ENCODE measurements at regions not wholly inside any gene's neighbourhood (a gene's known extent, or its start where the extent isn't known, plus 50 kb on each side); places are given as distances from the start of the nearest gene placed in this dataset.
"Not testable (repeated sequence)": the region's sequence is repeated elsewhere in the genome, so short reads cannot be mapped to it uniquely, and the experiment has no call there.

DNA sequence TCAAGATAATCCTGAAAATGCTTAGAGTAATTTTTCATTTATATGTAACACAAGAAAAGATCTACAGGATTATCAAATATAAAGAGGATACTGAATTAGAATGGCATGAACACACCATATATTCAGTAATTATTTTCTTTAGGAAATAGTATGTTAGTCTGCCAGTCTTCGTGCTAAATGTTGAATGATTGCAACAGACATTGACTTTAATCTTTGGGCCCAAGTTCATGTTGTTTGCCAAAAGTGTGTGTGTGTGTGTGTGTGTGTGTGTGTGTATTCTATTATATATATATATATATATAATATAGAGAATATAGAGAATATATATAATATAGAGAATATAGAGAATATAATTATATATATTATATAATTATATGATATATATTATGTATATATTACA, 186.6 kb downstream of the TMEM47 start:
- no peak overlapping the region for H3K27ac ChIP-seq (ENCODE audit: low read depth, low read length)
- Mint-ChIP-seq H3K4me1 (no peaks in the 10 kb centered on the region), H3K4me3 (no peak overlapping the region), H3K36me3 (ENCODE audit: low read depth) (no peaks in the 10 kb centered on the region), H3K27ac (no peak overlapping the region), H3K9me3 (no peaks in the 10 kb centered on the region), H3K27me3 (ENCODE audit: insufficient read depth) (no peaks in the 10 kb centered on the region)
- no peaks in the 10 kb centered on the region for H3K27me3 ChIP-seq (ENCODE audit: control insufficient read depth, insufficient read depth, low read length, poor library complexity, severe bottlenecking)
- no peak for DNase-seq
- no peaks in the 10 kb centered on the region for H3K36me3 ChIP-seq (ENCODE audit: control insufficient read depth, insufficient read depth, low read length)
- WGBS, 2 experiments (ENCODE audit: insufficient coverage in 1 of 2, insufficient read length in 1 of 2), result no CpG with 5 or more reads among the region's 1 CpG
- TF ChIP-seq, protein P1, sequence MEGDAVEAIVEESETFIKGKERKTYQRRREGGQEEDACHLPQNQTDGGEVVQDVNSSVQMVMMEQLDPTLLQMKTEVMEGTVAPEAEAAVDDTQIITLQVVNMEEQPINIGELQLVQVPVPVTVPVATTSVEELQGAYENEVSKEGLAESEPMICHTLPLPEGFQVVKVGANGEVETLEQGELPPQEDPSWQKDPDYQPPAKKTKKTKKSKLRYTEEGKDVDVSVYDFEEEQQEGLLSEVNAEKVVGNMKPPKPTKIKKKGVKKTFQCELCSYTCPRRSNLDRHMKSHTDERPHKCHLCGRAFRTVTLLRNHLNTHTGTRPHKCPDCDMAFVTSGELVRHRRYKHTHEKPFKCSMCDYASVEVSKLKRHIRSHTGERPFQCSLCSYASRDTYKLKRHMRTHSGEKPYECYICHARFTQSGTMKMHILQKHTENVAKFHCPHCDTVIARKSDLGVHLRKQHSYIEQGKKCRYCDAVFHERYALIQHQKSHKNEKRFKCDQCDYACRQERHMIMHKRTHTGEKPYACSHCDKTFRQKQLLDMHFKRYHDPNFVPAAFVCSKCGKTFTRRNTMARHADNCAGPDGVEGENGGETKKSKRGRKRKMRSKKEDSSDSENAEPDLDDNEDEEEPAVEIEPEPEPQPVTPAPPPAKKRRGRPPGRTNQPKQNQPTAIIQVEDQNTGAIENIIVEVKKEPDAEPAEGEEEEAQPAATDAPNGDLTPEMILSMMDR (conservative IDR thresholded peaks at IDR 0.05), result no peak
- no peak overlapping the region for H3K9ac ChIP-seq (ENCODE audit: extremely low read depth, low read length, poor library complexity, severe bottlenecking)
- H3K4me3 ChIP-seq (ENCODE audit: low read length), result no peak overlapping the region
- no peaks in the 10 kb centered on the region for H3K9me3 ChIP-seq (ENCODE audit: control insufficient read depth, low read length)
- no peaks in the 10 kb centered on the region for H3K4me1 ChIP-seq (ENCODE audit: control insufficient read depth, insufficient read depth, low read length)

DNA sequence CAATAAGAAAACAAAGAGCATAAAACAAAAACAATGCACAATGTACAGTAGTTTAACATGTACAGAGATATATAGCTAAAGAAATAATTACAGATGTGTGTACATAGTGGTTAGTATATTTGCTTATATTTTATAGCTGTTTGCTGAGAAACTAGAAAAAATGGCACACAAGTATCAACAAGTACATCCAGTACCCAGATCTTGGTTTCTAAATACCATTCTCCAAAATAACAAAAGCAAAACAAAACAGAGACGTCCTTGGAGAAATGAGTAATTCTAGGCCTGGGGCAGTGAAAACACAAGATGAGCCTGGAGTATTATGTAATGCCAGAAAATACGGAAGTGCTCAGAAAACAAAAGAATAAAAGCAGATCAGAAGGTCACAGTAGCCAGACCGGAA, 189.6 kb downstream of the TMEM47 start:
- H3K4me1 Mint-ChIP-seq, result no peaks in the 10 kb centered on the region

DNA sequence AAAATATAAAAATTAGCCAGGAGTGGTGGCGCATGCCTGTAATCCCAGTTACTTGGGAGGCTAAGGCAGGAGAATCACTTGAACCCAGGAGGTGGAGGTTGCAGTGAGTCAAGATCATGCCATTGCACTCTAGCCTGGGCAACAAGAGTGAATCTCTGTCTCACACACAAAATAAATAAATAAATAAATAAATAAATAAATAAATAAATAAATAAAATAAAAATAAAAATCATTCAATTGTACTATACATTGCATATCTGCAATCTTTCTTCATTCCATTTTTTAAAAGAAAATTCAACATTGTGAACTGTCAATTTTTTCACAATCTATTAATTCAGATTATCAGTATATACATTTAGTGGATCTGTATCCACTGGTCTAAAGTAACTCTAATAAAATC, 193.9 kb downstream of the TMEM47 start:
- not testable (repeated sequence) for H3K4me1 ChIP-seq (ENCODE audit: control insufficient read depth, insufficient read depth, low read length); H3K4me3 ChIP-seq (ENCODE audit: low read length); H3K9me3 Mint-ChIP-seq; H3K36me3 Mint-ChIP-seq (ENCODE audit: low read depth); H3K36me3 ChIP-seq (ENCODE audit: control insufficient read depth, insufficient read depth, low read length); H3K27me3 ChIP-seq (ENCODE audit: control insufficient read depth, insufficient read depth, low read length, poor library complexity, severe bottlenecking); H3K4me1 Mint-ChIP-seq; DNase-seq; H3K27ac ChIP-seq (ENCODE audit: low read depth, low read length); H3K9me3 ChIP-seq (ENCODE audit: control insufficient read depth, low read length); H3K27ac Mint-ChIP-seq; H3K9ac ChIP-seq (ENCODE audit: extremely low read depth, low read length, poor library complexity, severe bottlenecking); H3K27me3 Mint-ChIP-seq (ENCODE audit: insufficient read depth); H3K4me3 Mint-ChIP-seq
- WGBS, 2 experiments (ENCODE audit: insufficient coverage in 1 of 2, insufficient read length in 1 of 2), result 100% methylated on average over 1 of the region's 1 CpG; no CpG with 5 or more reads in 1 of the 2 experiments

More for the DNA sequence above, 189.6 kb downstream of the TMEM47 start:
- no peak overlapping the region for H3K27ac ChIP-seq (ENCODE audit: low read depth, low read length)
- H3K9me3 ChIP-seq (ENCODE audit: control insufficient read depth, low read length), result no peaks in the 10 kb centered on the region
- H3K36me3 ChIP-seq (ENCODE audit: control insufficient read depth, insufficient read depth, low read length), result no peaks in the 10 kb centered on the region
- H3K36me3 Mint-ChIP-seq (ENCODE audit: low read depth), result no peaks in the 10 kb centered on the region
- no peaks in the 10 kb centered on the region for H3K27me3 ChIP-seq (ENCODE audit: control insufficient read depth, insufficient read depth, low read length, poor library complexity, severe bottlenecking)
- TF ChIP-seq, protein P1 (conservative IDR thresholded peaks at IDR 0.05), result no peak
- H3K9ac ChIP-seq (ENCODE audit: extremely low read depth, low read length, poor library complexity, severe bottlenecking), result no peak overlapping the region
- H3K4me3 ChIP-seq (ENCODE audit: low read length), result no peak overlapping the region
- no peaks in the 10 kb centered on the region for H3K4me1 ChIP-seq (ENCODE audit: control insufficient read depth, insufficient read depth, low read length)
- no peak overlapping the region for H3K4me3 Mint-ChIP-seq
- no peaks in the 10 kb centered on the region for H3K9me3 Mint-ChIP-seq
- WGBS, 2 experiments (ENCODE audit: insufficient coverage in 1 of 2, insufficient read length in 1 of 2), result 91% methylated on average over 1 of the region's 3 CpGs; no CpG with 5 or more reads in 1 of the 2 experiments
- no peaks in the 10 kb centered on the region for H3K27me3 Mint-ChIP-seq (ENCODE audit: insufficient read depth)
- H3K27ac Mint-ChIP-seq, result no peak overlapping the region
- no peak for DNase-seq

DNA sequence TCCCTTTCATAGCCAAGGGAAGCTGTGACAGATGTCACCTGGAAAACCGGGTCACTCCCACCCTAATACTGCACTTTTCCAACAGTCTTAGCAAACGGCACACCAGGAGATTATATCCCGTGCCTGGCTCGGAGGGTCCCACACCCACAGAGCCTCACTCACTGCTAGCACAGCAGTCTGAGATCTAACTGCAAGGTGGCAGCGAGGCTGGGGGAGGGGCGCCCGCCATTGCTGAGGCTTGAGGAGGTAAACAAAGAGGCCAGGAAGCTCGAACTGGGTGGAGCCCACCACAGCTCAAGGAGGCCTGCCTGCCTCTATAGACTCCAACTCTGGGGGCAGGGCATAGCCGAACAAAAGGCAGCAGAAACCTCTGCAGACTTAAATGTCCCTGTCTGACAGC, 199.2 kb downstream of the TMEM47 start:
- not testable (repeated sequence) for H3K27me3 Mint-ChIP-seq (ENCODE audit: insufficient read depth); H3K27ac ChIP-seq (ENCODE audit: low read depth, low read length); H3K36me3 Mint-ChIP-seq (ENCODE audit: low read depth); H3K4me3 ChIP-seq (ENCODE audit: low read length); H3K4me3 Mint-ChIP-seq; H3K9ac ChIP-seq (ENCODE audit: extremely low read depth, low read length, poor library complexity, severe bottlenecking); H3K4me1 Mint-ChIP-seq; H3K27ac Mint-ChIP-seq; H3K27me3 ChIP-seq (ENCODE audit: control insufficient read depth, insufficient read depth, low read length, poor library complexity, severe bottlenecking); H3K9me3 ChIP-seq (ENCODE audit: control insufficient read depth, low read length); H3K4me1 ChIP-seq (ENCODE audit: control insufficient read depth, insufficient read depth, low read length); H3K36me3 ChIP-seq (ENCODE audit: control insufficient read depth, insufficient read depth, low read length); DNase-seq
- 79% methylated on average over 6 of the region's 9 CpGs; no CpG with 5 or more reads in 1 of the 2 experiments for WGBS, 2 experiments (ENCODE audit: insufficient coverage in 1 of 2, insufficient read length in 1 of 2)
- peaks cover 33% of the 10 kb centered on the region for H3K9me3 Mint-ChIP-seq
